GM23338 (cell line): ENCODE measurements at regions not wholly inside any gene's neighbourhood (a gene's known extent, or its start where the extent isn't known, plus 50 kb on each side); places are given as distances from the start of the nearest gene placed in this dataset.
A peak's percentile ranks its signal among the peaks of the same experiment; 100 is the strongest.

Experiments
- ATAC-seq: fragments of 200-7000 bp; cut with Tn5 transposase; 3 replicates; pipeline ENCODE4 v1.9.1; 2020
- DNase-seq: peaks from one replicate; pipeline ENCODE4 v3.0.0-alpha.2; 2015; ENCODE audit warnings: low spot score
- H2AFZ ChIP-seq: fragments of 200-600 bp; sonication (generic); 2 replicates; pipeline ENCODE4 v1.8.0; 2016; ENCODE audit warnings: antibody characterized with exemption, mild to moderate bottlenecking, moderate library complexity
- H3F3A ChIP-seq: fragments of 200-600 bp; sonication (generic); replicated peaks from 2 replicates; pipeline ENCODE4 v1.8.0; 2017; ENCODE audit warnings: antibody characterized with exemption, mixed run types, low read depth
- H3K27ac ChIP-seq: fragments of 200-600 bp; sonication (generic); 2 replicates; pipeline ENCODE4 v1.6.1; 2016; ENCODE audit warnings: low read depth
- H3K27me3 ChIP-seq: fragments of 200-600 bp; sonication (generic); 2 replicates; pipeline ENCODE4 v1.8.0; 2016; ENCODE audit warnings: mild to moderate bottlenecking, mixed run types, moderate library complexity; ENCODE audit not compliant: insufficient read depth
- H3K36me3 ChIP-seq: fragments of 200-600 bp; sonication (generic); 2 replicates; pipeline ENCODE4 v1.8.0; 2016; ENCODE audit warnings: mild to moderate bottlenecking; ENCODE audit not compliant: insufficient read depth
- H3K4me1 ChIP-seq: fragments of 200-600 bp; sonication (generic); 2 replicates; pipeline ENCODE4 v1.8.0; 2016; ENCODE audit warnings: mild to moderate bottlenecking, moderate library complexity; ENCODE audit not compliant: insufficient read depth
- H3K4me2 ChIP-seq: fragments of 200-600 bp; sonication (generic); 2 replicates; pipeline ENCODE4 v1.7.1; 2017; ENCODE audit warnings: mixed run types
- H3K4me3 ChIP-seq: fragments of 200-600 bp; sonication (generic); 2 replicates; pipeline ENCODE4 v1.6.1; 2016; ENCODE audit warnings: mixed run types
- H3K79me2 ChIP-seq: fragments of 200-600 bp; sonication (generic); replicated peaks from 2 replicates; pipeline ENCODE4 v1.8.0; 2017; ENCODE audit warnings: mild to moderate bottlenecking; ENCODE audit not compliant: insufficient read depth
- H3K9me2 ChIP-seq: fragments of 200-600 bp; sonication (generic); 2 replicates; pipeline ENCODE4 v1.8.0; 2017; ENCODE audit not compliant: insufficient read depth
- H4K20me1 ChIP-seq: fragments of 200-600 bp; sonication (generic); replicated peaks from 2 replicates; pipeline ENCODE4 v1.8.0; 2017; ENCODE audit warnings: mild to moderate bottlenecking; ENCODE audit not compliant: insufficient read depth
- H3K27ac Mint-ChIP-seq: 2 replicates; pipeline ENCODE4 v1.8.0; 2020; ENCODE audit warnings: inconsistent platforms, mild to moderate bottlenecking, moderate library complexity, mixed read lengths
- H3K27me3 Mint-ChIP-seq: 3 replicates; pipeline ENCODE4 v1.8.0; 2022; ENCODE audit warnings: low read depth, mild to moderate bottlenecking, moderate library complexity, mixed read lengths, inconsistent platforms; ENCODE audit not compliant: insufficient read depth, poor library complexity
- H3K36me3 Mint-ChIP-seq: 3 replicates; pipeline ENCODE4 v1.8.0; 2021; ENCODE audit warnings: low read depth, mild to moderate bottlenecking, inconsistent platforms, moderate library complexity, mixed read lengths
- H3K4me1 Mint-ChIP-seq: 3 replicates; pipeline ENCODE4 v1.8.0; 2020; ENCODE audit warnings: mild to moderate bottlenecking, inconsistent platforms, mixed read lengths
- H3K4me3 Mint-ChIP-seq: 3 replicates; pipeline ENCODE4 v1.8.0; 2021; ENCODE audit warnings: moderate library complexity, mild to moderate bottlenecking, inconsistent platforms, mixed read lengths
- H3K9me3 Mint-ChIP-seq: 3 replicates; pipeline ENCODE4 v1.8.0; 2020; ENCODE audit warnings: moderate library complexity, mild to moderate bottlenecking, inconsistent platforms, mixed read lengths
- CREB1 ChIP-seq: fragments of 250-450 bp; sonication (Bioruptor Pico); IDR thresholded peaks from 2 replicates; pipeline ENCODE4 v1.5.0; 2020; ENCODE audit warnings: low read depth, mild to moderate bottlenecking, moderate library complexity
- CTCF ChIP-seq, 2 experiments: fragments of 200-600 bp in 1 of 2; sonication (generic) in 1 of 2; conservative IDR thresholded peaks; 2 replicates each; pipeline versions ENCODE4 v1.5.1 to v1.6.1; 2016 to 2017; ENCODE audit warnings: antibody characterized with exemption in 2 of 2, low read depth in 2 of 2, mild to moderate bottlenecking in 2 of 2, moderate library complexity in 1 of 2
- EZH2 ChIP-seq: fragments of 200-600 bp; sonication (generic); IDR thresholded peaks from one replicate; pipeline ENCODE4 v1.8.0; 2017; ENCODE audit warnings: antibody characterized with exemption, mild to moderate bottlenecking, low read depth; ENCODE audit not compliant: unreplicated experiment
- NANOG ChIP-seq: IDR thresholded peaks from 2 replicates; pipeline ENCODE4 v1.6.1; 2016; ENCODE audit warnings: antibody characterized with exemption, borderline replicate concordance
- POLR2AphosphoS5 ChIP-seq: IDR thresholded peaks from 2 replicates; pipeline ENCODE4 v1.6.1; 2016; ENCODE audit warnings: antibody characterized with exemption, low read depth
- REST ChIP-seq: IDR thresholded peaks from one replicate; pipeline ENCODE4 v1.6.1; 2018; ENCODE audit warnings: antibody characterized with exemption; ENCODE audit not compliant: unreplicated experiment
- STAT1 ChIP-seq: IDR thresholded peaks from one replicate; pipeline ENCODE4 v1.6.1; 2016; ENCODE audit warnings: antibody characterized with exemption; ENCODE audit not compliant: unreplicated experiment
- TF ChIP-seq, protein P1 (sequence below): IDR thresholded peaks from 2 replicates; pipeline ENCODE4 v1.6.1; 2016; ENCODE audit warnings: antibody characterized with exemption
- TF ChIP-seq, protein P2 (sequence below): fragments of 250-450 bp; sonication (Bioruptor Pico); IDR thresholded peaks from 2 replicates; pipeline ENCODE4 v1.5.0; 2020; ENCODE audit warnings: mild to moderate bottlenecking, moderate library complexity

DNA sequence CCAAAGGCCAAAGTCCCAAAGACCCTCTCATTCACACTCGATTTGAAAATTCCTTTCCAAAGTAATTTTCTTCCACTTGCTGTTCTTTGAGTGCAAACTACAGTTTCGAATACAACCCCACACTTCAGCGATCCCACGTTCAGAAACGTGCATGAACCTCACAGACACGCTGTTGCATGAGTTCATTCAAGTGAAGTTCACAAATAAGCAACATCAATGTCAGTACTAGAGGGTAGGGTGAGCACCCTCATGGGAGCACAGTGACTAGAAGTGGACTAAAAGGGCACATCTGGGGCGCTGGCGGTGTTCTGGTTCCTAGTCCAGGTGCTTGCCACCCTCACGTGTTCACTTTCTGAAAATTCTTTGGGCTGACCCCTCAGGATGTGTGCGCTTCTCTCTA, 59.0 kb downstream of the FAM50B start:
- Mint-ChIP-seq H3K4me3 (no peak overlapping the region), H3K4me1 (peaks cover 50% of the 10 kb centered on the region), H3K36me3 (no peaks in the 10 kb centered on the region), H3K9me3 (no peaks in the 10 kb centered on the region), H3K27me3 (peaks cover 5% of the 10 kb centered on the region), H3K27ac (no peak overlapping the region)
- H3F3A ChIP-seq = no peaks in the 10 kb centered on the region; the same call in 1 of the 2 replicates
- no peaks in the 10 kb centered on the region for H3K36me3 ChIP-seq
- peaks cover 42% of the 10 kb centered on the region for H3K4me1 ChIP-seq
- H3K27me3 ChIP-seq = no peaks in the 10 kb centered on the region
- no peaks in the 10 kb centered on the region for H4K20me1 ChIP-seq
- DNase-seq = no peak
- H3K27ac ChIP-seq = no peak overlapping the region
- no peak overlapping the region for H3K4me2 ChIP-seq
- no peaks in the 10 kb centered on the region for H3K9me2 ChIP-seq
- no peak for ATAC-seq
- no peaks in the 10 kb centered on the region for H3K79me2 ChIP-seq
- no peak for TF ChIP-seq NANOG
- no peak for TF ChIP-seq REST
- TF ChIP-seq CTCF (conservative IDR thresholded peaks at IDR 0.05; ENCODE audit: low read depth in 2 of 2) = no peak
- TF ChIP-seq, protein P1, sequence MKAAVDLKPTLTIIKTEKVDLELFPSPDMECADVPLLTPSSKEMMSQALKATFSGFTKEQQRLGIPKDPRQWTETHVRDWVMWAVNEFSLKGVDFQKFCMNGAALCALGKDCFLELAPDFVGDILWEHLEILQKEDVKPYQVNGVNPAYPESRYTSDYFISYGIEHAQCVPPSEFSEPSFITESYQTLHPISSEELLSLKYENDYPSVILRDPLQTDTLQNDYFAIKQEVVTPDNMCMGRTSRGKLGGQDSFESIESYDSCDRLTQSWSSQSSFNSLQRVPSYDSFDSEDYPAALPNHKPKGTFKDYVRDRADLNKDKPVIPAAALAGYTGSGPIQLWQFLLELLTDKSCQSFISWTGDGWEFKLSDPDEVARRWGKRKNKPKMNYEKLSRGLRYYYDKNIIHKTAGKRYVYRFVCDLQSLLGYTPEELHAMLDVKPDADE = no peak
- TF ChIP-seq EZH2 = no peak
- TF ChIP-seq STAT1 = no peak
- peak overlapping the region; percentile 63; the same call in 1 of the 2 replicates for H2AFZ ChIP-seq
- H3K4me3 ChIP-seq = no peak overlapping the region

DNA sequence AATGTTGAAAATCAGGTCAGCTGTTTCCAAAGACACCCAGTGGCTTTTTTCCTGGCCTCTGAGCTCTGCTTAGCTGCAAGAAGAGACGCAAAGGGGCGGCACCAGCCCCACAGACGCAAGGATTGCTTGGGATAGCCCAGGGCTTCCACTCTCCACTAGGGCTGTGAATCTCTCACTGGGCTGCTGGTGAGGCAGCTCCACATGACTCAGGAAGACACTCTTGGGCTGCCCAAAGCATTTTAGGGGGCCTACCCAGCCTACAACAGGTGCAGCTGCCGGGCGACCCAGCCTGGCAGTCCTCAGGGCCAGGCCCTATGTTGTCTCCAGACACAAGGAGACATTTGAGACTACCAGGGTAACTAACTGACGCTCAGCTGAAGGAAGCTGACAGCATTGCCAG, 59.8 kb downstream of the FAM50B start:
- Histone ChIP-seq H2AFZ (0 out of 2 replicates have a peak overlapping the region, but pooled peaks have one; percentile 63), H3K4me3 (no peak overlapping the region), H3K4me1 (peaks cover 35% of the 10 kb centered on the region), H3K4me2 (no peak overlapping the region), H3K9me2 (no peaks in the 10 kb centered on the region), H3F3A (no peaks in the 10 kb centered on the region), H3K36me3 (no peaks in the 10 kb centered on the region), H3K79me2 (no peaks in the 10 kb centered on the region), H3K27ac (no peak overlapping the region), H4K20me1 (no peaks in the 10 kb centered on the region), H3K27me3 (no peaks in the 10 kb centered on the region)
- no peaks in the 10 kb centered on the region for H3K36me3 Mint-ChIP-seq
- H3K27ac Mint-ChIP-seq = no peak overlapping the region
- ATAC-seq (no peak), DNase-seq (no peak)
- H3K9me3 Mint-ChIP-seq = no peaks in the 10 kb centered on the region
- H3K4me1 Mint-ChIP-seq = peaks cover 47% of the 10 kb centered on the region
- no peak overlapping the region for H3K4me3 Mint-ChIP-seq
- peaks cover 5% of the 10 kb centered on the region for H3K27me3 Mint-ChIP-seq
- no peak for TF ChIP-seq POLR2AphosphoS5
- TF ChIP-seq, protein P2, sequence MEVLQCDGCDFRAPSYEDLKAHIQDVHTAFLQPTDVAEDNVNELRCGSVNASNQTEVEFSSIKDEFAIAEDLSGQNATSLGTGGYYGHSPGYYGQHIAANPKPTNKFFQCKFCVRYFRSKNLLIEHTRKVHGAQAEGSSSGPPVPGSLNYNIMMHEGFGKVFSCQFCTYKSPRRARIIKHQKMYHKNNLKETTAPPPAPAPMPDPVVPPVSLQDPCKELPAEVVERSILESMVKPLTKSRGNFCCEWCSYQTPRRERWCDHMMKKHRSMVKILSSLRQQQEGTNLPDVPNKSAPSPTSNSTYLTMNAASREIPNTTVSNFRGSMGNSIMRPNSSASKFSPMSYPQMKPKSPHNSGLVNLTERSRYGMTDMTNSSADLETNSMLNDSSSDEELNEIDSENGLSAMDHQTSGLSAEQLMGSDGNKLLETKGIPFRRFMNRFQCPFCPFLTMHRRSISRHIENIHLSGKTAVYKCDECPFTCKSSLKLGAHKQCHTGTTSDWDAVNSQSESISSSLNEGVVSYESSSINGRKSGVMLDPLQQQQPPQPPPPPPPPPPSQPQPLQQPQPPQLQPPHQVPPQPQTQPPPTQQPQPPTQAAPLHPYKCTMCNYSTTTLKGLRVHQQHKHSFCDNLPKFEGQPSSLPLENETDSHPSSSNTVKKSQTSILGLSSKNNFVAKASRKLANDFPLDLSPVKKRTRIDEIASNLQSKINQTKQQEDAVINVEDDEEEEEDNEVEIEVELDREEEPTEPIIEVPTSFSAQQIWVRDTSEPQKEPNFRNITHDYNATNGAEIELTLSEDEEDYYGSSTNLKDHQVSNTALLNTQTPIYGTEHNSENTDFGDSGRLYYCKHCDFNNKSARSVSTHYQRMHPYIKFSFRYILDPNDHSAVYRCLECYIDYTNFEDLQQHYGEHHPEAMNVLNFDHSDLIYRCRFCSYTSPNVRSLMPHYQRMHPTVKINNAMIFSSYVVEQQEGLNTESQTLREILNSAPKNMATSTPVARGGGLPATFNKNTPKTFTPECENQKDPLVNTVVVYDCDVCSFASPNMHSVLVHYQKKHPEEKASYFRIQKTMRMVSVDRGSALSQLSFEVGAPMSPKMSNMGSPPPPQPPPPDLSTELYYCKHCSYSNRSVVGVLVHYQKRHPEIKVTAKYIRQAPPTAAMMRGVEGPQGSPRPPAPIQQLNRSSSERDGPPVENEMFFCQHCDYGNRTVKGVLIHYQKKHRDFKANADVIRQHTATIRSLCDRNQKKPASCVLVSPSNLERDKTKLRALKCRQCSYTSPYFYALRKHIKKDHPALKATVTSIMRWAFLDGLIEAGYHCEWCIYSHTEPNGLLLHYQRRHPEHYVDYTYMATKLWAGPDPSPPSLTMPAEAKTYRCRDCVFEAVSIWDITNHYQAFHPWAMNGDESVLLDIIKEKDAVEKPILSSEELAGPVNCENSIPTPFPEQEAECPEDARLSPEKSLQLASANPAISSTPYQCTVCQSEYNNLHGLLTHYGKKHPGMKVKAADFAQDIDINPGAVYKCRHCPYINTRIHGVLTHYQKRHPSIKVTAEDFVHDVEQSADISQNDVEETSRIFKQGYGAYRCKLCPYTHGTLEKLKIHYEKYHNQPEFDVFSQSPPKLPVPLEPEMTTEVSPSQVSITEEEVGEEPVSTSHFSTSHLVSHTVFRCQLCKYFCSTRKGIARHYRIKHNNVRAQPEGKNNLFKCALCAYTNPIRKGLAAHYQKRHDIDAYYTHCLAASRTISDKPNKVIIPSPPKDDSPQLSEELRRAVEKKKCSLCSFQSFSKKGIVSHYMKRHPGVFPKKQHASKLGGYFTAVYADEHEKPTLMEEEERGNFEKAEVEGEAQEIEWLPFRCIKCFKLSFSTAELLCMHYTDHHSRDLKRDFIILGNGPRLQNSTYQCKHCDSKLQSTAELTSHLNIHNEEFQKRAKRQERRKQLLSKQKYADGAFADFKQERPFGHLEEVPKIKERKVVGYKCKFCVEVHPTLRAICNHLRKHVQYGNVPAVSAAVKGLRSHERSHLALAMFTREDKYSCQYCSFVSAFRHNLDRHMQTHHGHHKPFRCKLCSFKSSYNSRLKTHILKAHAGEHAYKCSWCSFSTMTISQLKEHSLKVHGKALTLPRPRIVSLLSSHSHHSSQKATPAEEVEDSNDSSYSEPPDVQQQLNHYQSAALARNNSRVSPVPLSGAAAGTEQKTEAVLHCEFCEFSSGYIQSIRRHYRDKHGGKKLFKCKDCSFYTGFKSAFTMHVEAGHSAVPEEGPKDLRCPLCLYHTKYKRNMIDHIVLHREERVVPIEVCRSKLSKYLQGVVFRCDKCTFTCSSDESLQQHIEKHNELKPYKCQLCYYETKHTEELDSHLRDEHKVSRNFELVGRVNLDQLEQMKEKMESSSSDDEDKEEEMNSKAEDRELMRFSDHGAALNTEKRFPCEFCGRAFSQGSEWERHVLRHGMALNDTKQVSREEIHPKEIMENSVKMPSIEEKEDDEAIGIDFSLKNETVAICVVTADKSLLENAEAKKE (CRISPR knock-in tag) = no peak
- TF ChIP-seq CREB1 (CRISPR knock-in tag) = no peak
